ENCODE measurements at regions not wholly inside any gene's neighbourhood (a gene's known extent, or its start where the extent isn't known, plus 50 kb on each side); places are given as distances from the start of the nearest gene placed in this dataset.

DNA sequence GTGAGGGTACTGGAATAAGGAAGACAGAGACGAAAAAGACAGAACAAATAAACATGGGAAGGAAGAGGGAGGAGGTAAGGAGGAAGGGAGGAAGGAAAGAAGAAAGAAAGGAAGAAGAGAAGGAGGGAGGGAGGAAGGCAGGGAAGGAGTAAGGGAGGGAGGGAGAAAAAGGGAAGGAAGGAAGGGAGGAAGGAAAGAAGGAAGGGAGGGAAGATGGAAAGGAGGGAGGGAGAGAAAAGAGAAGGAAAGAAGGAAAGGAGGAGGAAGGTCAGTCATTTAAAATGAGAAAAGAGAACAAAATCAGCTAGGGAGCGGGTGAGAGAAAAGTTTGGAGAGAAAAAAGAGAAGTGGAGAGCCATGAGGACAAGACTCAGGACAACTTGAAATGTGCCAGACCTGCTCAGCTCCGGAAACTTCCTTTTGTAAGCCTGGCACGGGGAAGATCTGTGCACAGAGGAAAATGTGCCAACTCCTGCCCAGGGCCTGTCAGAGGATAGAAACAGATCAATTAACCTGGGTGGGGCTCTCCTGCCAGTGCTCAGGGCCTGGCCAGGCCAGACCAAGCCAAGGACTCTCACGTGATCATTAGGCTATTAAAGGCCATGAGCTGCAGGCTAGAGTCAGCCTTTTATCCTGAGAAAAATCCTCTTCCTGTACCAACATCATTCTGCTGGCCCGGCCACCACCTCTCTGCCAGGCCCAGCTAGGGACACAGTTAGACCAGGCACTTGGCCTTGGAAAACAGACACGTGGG lies 50.1 kb upstream of the BCL6 start:
- intact Hi-C loops (cut with micrococcal nuclease): no loop called here
- DNase-seq: no peak
- TF ChIP-seq, protein P1, sequence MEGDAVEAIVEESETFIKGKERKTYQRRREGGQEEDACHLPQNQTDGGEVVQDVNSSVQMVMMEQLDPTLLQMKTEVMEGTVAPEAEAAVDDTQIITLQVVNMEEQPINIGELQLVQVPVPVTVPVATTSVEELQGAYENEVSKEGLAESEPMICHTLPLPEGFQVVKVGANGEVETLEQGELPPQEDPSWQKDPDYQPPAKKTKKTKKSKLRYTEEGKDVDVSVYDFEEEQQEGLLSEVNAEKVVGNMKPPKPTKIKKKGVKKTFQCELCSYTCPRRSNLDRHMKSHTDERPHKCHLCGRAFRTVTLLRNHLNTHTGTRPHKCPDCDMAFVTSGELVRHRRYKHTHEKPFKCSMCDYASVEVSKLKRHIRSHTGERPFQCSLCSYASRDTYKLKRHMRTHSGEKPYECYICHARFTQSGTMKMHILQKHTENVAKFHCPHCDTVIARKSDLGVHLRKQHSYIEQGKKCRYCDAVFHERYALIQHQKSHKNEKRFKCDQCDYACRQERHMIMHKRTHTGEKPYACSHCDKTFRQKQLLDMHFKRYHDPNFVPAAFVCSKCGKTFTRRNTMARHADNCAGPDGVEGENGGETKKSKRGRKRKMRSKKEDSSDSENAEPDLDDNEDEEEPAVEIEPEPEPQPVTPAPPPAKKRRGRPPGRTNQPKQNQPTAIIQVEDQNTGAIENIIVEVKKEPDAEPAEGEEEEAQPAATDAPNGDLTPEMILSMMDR (IDR thresholded peaks at IDR 0.05; ENCODE audit: borderline replicate concordance): no peak

DNA sequence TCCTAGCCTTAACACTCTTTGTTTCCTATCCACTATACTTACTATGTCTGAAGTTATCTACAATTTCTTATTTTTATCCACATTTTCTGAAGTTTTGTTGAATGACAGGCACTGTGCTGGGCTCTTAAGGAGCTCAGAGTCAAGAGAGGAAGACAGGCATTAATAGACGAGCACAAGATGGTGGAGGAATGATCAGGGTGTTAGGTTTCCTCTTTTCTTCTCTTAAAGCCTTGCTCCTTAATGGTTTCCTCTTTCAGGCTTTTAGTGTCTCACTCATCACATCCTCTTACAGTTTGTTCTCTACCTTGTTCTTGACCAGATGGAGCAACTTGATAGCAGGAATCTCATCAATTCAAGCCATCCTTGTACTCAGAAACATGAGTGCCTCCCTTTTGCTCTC lies 52.9 kb upstream of the BCL6 start:
- H3K27ac ChIP-seq (replicated peaks): no peak overlapping the region
- no peak overlapping the region for H3K4me3 ChIP-seq
- intact Hi-C loops (cut with micrococcal nuclease): no loop called here
- TF ChIP-seq, protein P1 (IDR thresholded peaks at IDR 0.05; ENCODE audit: borderline replicate concordance): no peak
- DNase-seq: no peak
- no peaks in the 10 kb centered on the region for H3K27me3 ChIP-seq (ENCODE audit: low read depth)
- H3K36me3 ChIP-seq: no peaks in the 10 kb centered on the region
- no peaks in the 10 kb centered on the region for H3K9me3 ChIP-seq (replicated peaks)
- H3K4me1 ChIP-seq: no peaks in the 10 kb centered on the region

More for the DNA sequence above, 50.1 kb upstream of the BCL6 start:
- Histone ChIP-seq H3K27ac (replicated peaks) (no peak overlapping the region), H3K36me3 (no peaks in the 10 kb centered on the region), H3K27me3 (ENCODE audit: low read depth) (no peaks in the 10 kb centered on the region), H3K9me3 (replicated peaks) (no peaks in the 10 kb centered on the region), H3K4me1 (peaks cover 8% of the 10 kb centered on the region), H3K4me3 (no peak overlapping the region)

DNA sequence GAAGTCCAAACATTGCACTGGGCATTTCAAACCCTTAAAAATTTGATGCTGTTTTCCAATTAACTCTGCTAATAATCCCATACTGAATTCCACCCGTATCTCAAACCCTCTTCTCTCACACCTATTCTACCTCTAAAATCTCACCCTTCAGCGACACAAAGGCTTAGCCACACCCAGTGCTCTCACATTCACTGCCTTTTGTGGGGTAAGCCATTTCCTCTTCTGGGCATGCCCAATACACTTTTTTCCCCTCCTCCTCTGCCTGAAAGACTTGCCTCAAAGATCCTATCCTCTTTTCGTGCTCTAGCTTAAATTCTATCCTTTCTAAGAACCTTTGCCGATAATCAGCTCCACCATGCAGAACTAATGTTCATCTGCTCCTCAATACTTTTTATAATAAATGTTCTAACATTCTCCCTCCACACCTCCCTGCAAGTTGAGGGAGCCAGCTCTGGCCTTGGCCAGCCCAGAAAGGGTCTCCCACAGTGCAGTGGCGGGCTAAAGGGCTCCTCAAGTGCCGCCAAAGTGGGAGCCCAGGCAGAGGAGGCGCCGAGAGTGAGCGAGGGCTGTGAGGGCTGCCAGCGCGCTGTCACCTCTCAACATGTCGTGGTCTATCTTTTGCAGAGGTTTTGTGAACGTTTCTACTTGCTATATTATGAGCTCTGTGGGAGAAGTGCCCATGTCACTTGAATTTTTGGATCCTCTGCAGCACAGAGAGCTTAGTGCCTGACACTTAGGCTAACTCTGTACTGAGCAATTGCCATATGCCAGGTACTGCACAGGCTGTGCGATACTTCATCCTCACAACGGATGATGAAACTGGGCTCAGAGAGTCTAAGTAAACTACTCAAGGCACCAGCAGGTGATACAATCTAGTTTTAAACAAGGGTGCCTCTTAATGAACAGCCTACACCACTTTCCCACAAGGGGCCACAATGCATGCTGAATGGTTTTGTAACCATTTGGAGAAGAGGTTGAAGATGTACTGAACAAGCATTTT lies 53.6 kb upstream of the BCL6 start:
- TF ChIP-seq, protein P1 (IDR thresholded peaks at IDR 0.05; ENCODE audit: borderline replicate concordance): no peak
- no peaks in the 10 kb centered on the region for H3K36me3 ChIP-seq
- DNase-seq: no peak
- no peaks in the 10 kb centered on the region for H3K27me3 ChIP-seq (ENCODE audit: low read depth)
- H3K9me3 ChIP-seq (replicated peaks): no peaks in the 10 kb centered on the region
- H3K27ac ChIP-seq (replicated peaks): no peak overlapping the region
- H3K4me3 ChIP-seq: no peak overlapping the region
- H3K4me1 ChIP-seq: no peaks in the 10 kb centered on the region
- intact Hi-C loops (cut with micrococcal nuclease): no loop called here

DNA sequence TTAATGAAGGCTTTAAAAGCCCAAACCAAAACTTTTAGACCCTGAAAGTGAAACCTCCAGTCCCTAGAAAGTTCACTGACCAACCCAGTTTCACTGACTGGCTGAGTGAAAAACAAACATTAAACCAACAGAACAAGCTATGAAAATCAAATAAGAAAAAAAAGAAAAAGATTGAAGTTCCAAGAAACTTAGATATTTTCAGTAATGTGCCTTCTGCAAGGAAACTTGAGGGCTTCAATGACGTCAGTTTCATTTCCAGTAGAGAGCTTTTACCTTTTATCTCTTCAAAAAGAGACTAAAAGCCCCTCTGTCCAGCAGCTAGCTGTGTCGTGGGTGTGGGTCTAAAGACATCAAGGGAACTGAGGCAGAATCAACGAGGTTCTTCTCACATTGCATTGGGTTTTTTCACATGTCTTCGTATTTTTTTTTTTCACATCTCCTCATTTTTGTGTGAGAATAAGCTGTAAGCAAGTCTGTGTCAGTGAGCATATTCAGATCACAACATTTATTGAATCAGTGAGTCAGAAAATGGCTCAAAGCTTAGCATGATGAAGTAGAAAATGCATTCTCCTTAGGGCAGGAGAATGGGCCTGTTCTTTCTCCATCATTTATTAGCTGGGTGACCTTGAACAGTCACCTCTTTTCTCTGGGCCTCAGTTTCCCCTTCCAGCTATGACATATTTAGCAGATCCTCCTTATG lies 54.8 kb upstream of the BCL6 start:
- H3K4me3 ChIP-seq: no peak overlapping the region
- DNase-seq: no peak
- intact Hi-C loops (cut with micrococcal nuclease): no loop called here
- H3K4me1 ChIP-seq: no peaks in the 10 kb centered on the region
- H3K27ac ChIP-seq (replicated peaks): no peak overlapping the region
- no peaks in the 10 kb centered on the region for H3K36me3 ChIP-seq
- TF ChIP-seq, protein P1 (IDR thresholded peaks at IDR 0.05; ENCODE audit: borderline replicate concordance): no peak
- H3K9me3 ChIP-seq (replicated peaks): no peaks in the 10 kb centered on the region
- no peaks in the 10 kb centered on the region for H3K27me3 ChIP-seq (ENCODE audit: low read depth)

DNA sequence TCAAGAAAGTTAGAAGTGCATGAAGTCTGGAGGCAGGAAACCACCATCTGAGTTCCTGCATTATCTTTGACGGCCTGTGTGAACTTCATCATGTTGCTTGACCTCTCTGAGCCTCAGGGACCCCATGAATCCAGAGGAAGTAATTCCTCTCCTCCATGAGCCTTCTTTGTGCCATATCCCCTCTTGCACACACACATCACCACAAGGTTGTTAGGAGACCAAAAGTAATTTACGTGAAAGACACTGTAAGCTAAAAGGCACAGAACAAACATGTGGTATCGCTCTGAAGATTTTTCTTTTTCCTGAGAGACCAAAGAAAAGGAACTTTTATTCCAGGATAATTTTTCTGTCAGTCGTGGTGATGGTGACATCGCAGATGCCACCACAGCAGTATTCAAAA lies 55.9 kb upstream of the BCL6 start:
- Histone ChIP-seq H3K4me1 (no peaks in the 10 kb centered on the region), H3K36me3 (no peaks in the 10 kb centered on the region), H3K27ac (replicated peaks) (no peak overlapping the region), H3K27me3 (ENCODE audit: low read depth) (no peaks in the 10 kb centered on the region), H3K9me3 (replicated peaks) (no peaks in the 10 kb centered on the region), H3K4me3 (no peak overlapping the region)
- no peak for DNase-seq
- TF ChIP-seq, protein P1 (IDR thresholded peaks at IDR 0.05; ENCODE audit: borderline replicate concordance): no peak
- intact Hi-C loops (cut with micrococcal nuclease): no loop called here

Data from left ventricle myocardium inferior (tissue), 1 donor.